Osteocyte (in vitro differentiated cells): ENCODE measurements at regions not wholly inside any gene's neighbourhood (a gene's known extent, or its start where the extent isn't known, plus 50 kb on each side); places are given as distances from the start of the nearest gene placed in this dataset.

Source experiments
- DNase-seq: peaks from one replicate; pipeline ENCODE4 v3.0.0; 2021; ENCODE audit warnings: mixed read lengths; ENCODE audit not compliant: unreplicated experiment; ENCODE audit errors: extremely low spot score
- H3K27ac Mint-ChIP-seq: one replicate; pipeline ENCODE4 v1.8.0; 2021; ENCODE audit warnings: mild to moderate bottlenecking, mixed read lengths; ENCODE audit not compliant: unreplicated experiment
- H3K27me3 Mint-ChIP-seq: one replicate; pipeline ENCODE4 v1.8.0; 2021; ENCODE audit warnings: mixed read lengths; ENCODE audit not compliant: unreplicated experiment
- H3K36me3 Mint-ChIP-seq: one replicate; pipeline ENCODE4 v1.8.0; 2021; ENCODE audit warnings: mixed read lengths; ENCODE audit not compliant: unreplicated experiment
- H3K4me1 Mint-ChIP-seq: one replicate; pipeline ENCODE4 v1.8.0; 2021; ENCODE audit warnings: mixed read lengths; ENCODE audit not compliant: unreplicated experiment
- H3K4me3 Mint-ChIP-seq: one replicate; pipeline ENCODE4 v1.8.0; 2021; ENCODE audit warnings: mild to moderate bottlenecking, moderate library complexity, mixed read lengths; ENCODE audit not compliant: unreplicated experiment
- H3K9me3 Mint-ChIP-seq: one replicate; pipeline ENCODE4 v1.8.0; 2021; ENCODE audit warnings: mixed read lengths; ENCODE audit not compliant: unreplicated experiment
- TF ChIP-seq, protein P1 (sequence below): fragments of 200-600 bp; sonication (generic); IDR thresholded peaks from 2 replicates; pipeline ENCODE4 v1.5.0; 2021; ENCODE audit warnings: antibody characterized with exemption, mild to moderate bottlenecking, moderate library complexity

- no peak for DNase-seq
- no peaks in the 10 kb centered on the region for H3K9me3 Mint-ChIP-seq
- TF ChIP-seq, protein P1, sequence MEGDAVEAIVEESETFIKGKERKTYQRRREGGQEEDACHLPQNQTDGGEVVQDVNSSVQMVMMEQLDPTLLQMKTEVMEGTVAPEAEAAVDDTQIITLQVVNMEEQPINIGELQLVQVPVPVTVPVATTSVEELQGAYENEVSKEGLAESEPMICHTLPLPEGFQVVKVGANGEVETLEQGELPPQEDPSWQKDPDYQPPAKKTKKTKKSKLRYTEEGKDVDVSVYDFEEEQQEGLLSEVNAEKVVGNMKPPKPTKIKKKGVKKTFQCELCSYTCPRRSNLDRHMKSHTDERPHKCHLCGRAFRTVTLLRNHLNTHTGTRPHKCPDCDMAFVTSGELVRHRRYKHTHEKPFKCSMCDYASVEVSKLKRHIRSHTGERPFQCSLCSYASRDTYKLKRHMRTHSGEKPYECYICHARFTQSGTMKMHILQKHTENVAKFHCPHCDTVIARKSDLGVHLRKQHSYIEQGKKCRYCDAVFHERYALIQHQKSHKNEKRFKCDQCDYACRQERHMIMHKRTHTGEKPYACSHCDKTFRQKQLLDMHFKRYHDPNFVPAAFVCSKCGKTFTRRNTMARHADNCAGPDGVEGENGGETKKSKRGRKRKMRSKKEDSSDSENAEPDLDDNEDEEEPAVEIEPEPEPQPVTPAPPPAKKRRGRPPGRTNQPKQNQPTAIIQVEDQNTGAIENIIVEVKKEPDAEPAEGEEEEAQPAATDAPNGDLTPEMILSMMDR, result no peak
Observed at GRCh38 chr6:105917038-105917695, 169.0 kb upstream of the PRDM1 start.

DNA sequence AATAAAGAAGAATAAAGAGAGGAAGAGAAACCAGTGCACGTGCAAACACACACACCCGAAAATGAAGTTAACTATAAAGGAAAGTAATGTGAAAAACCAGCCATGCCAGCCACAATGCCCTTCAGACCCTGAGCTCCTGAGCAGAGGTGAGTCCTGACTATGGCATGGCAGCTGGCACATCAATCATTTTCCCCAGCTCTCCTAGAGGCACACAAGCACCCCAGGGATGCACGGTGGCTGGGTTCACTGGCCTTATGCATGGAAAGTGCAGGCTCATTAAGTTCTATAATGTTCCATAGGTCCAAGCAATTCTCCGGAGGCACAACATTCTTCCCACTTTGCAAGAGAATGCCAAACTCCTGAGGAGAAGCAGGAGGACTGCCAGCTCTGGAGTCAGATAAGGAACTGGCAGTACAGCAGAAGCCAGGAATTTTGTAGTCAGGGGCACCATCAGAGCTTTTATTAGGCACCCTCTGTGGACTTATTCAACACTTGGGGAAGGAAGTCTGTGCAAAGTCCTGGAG is 175.0 kb upstream of the PRDM1 start:
- DNase-seq, result no peak
- Mint-ChIP-seq H3K4me3 (no peak overlapping the region), H3K9me3 (no peaks in the 10 kb centered on the region), H3K27ac (no peak overlapping the region), H3K36me3 (no peaks in the 10 kb centered on the region), H3K27me3 (peaks cover 15% of the 10 kb centered on the region), H3K4me1 (no peaks in the 10 kb centered on the region)
- TF ChIP-seq, protein P1, result no peak

More at GRCh38 chr6:105917038-105917695, 169.0 kb upstream of the PRDM1 start:
- no peaks in the 10 kb centered on the region for H3K4me1 Mint-ChIP-seq
- peaks cover 24% of the 10 kb centered on the region for H3K27me3 Mint-ChIP-seq
- H3K27ac Mint-ChIP-seq, result no peak overlapping the region
- H3K36me3 Mint-ChIP-seq, result no peaks in the 10 kb centered on the region
- H3K4me3 Mint-ChIP-seq, result no peak overlapping the region

DNA sequence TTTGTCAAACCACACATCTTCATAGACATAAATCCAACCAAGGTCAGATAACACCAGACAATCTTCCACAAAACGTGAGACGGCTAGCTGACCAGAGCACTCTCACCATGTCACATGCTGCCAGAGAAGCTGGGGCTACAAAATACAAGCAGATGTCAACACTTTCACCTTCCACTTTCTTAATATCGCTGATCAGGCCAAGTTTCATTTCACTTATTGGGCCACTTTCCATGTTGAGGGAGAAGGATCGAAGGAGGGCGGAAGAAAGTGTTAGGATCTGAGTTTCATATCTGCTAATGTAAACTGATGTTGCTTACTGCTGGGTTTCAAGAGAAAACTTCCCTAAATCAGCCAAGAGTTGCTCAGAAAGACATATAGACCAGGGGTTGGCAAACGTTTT is 177.0 kb upstream of the PRDM1 start:
- no peaks in the 10 kb centered on the region for H3K36me3 Mint-ChIP-seq
- no peak overlapping the region for H3K4me3 Mint-ChIP-seq
- TF ChIP-seq, protein P1, result no peak
- no peaks in the 10 kb centered on the region for H3K9me3 Mint-ChIP-seq
- DNase-seq, result no peak
- H3K27ac Mint-ChIP-seq, result no peak overlapping the region
- no peaks in the 10 kb centered on the region for H3K4me1 Mint-ChIP-seq
- peaks cover 13% of the 10 kb centered on the region for H3K27me3 Mint-ChIP-seq

DNA sequence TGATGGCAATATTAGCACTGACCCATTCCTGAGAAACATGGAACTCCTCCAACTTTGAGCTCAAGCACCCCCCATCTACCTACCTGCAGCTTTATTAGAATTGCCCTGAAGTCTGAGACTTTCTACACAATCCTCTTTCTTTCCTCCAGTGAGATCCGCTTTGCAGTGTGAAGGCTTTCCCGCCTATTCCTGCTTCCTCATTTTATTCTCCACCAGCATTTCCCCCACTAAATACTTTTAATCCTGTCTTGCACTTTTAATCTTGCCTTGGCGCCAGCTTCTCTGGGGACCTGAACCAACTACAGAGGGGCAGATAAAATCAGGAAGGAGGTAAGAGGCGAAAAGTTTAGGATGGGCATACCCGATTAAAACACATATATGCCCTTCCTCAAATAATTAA is 178.1 kb upstream of the PRDM1 start:
- Mint-ChIP-seq H3K4me1 (no peaks in the 10 kb centered on the region), H3K27ac (no peak overlapping the region), H3K27me3 (peaks cover 8% of the 10 kb centered on the region), H3K9me3 (no peaks in the 10 kb centered on the region), H3K4me3 (no peak overlapping the region), H3K36me3 (no peaks in the 10 kb centered on the region)
- TF ChIP-seq, protein P1, result no peak
- DNase-seq, result no peak

DNA sequence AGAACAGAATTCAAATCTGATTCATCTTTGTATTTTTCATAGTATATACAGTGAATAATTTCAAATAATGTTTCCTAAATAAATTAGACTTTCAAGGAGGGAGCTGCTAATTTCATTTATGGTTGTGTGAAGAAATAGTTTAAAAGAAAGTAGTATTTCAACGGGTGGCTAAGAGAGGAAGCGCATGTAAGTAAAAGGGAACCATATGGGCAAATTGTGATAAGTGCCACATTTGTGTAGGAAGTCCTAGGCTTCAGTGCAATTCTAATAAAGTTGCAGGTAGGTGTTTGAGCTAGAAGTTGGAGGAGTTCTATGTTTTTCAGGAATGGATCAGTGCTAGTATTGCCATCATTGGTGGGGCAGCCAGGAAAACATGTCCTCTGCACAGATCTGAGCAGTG is 178.8 kb upstream of the PRDM1 start:
- no peak for DNase-seq
- TF ChIP-seq, protein P1, result no peak
- no peaks in the 10 kb centered on the region for H3K4me1 Mint-ChIP-seq
- no peak overlapping the region for H3K4me3 Mint-ChIP-seq
- no peak overlapping the region for H3K27ac Mint-ChIP-seq
- no peaks in the 10 kb centered on the region for H3K9me3 Mint-ChIP-seq
- H3K36me3 Mint-ChIP-seq, result no peaks in the 10 kb centered on the region
- peaks cover 8% of the 10 kb centered on the region for H3K27me3 Mint-ChIP-seq
